T-helper 17 cell (primary cell): ENCODE measurements at regions not wholly inside any gene's neighbourhood (a gene's known extent, or its start where the extent isn't known, plus 50 kb on each side); places are given as distances from the start of the nearest gene placed in this dataset.

ENCODE experiments used
- ATAC-seq: fragments of 150-1000 bp; cut with Tn5 transposase; 2 replicates; pipeline ENCODE4 v1.10.0; 2021; ENCODE audit warnings: mild to moderate bottlenecking, moderate library complexity
- DNase-seq, 3 donors: peaks; one replicate each; pipeline versions ENCODE4 v3.0.0 to v3.0.0-alpha.2; 2020 to 2021
- H3K9me3 ChIP-seq: one replicate; pipeline ENCODE4 v1.7.0; 2013; ENCODE audit warnings: low read length, mild to moderate bottlenecking; ENCODE audit not compliant: control insufficient read depth, poor library complexity, severe bottlenecking
- H3K27ac Mint-ChIP-seq: one replicate; pipeline ENCODE4 v1.8.0; 2022; ENCODE audit warnings: mild to moderate bottlenecking, moderate library complexity, mixed read lengths
- H3K27me3 Mint-ChIP-seq: one replicate; pipeline ENCODE4 v1.8.0; 2022; ENCODE audit warnings: mixed read lengths
- H3K36me3 Mint-ChIP-seq: one replicate; pipeline ENCODE4 v1.8.0; 2022; ENCODE audit warnings: low read depth, mixed read lengths
- H3K4me1 Mint-ChIP-seq: one replicate; pipeline ENCODE4 v1.8.0; 2022; ENCODE audit warnings: mild to moderate bottlenecking, mixed read lengths
- H3K4me3 Mint-ChIP-seq: one replicate; pipeline ENCODE4 v1.8.0; 2022; ENCODE audit warnings: mild to moderate bottlenecking, moderate library complexity, mixed read lengths

- no peak for ATAC-seq
- Mint-ChIP-seq H3K27me3 (no peaks in the 10 kb centered on the region), H3K4me1 (no peaks in the 10 kb centered on the region), H3K27ac (no peak overlapping the region), H3K36me3 (no peaks in the 10 kb centered on the region), H3K4me3 (no peak overlapping the region)
- no peaks in the 10 kb centered on the region for H3K9me3 ChIP-seq
- DNase-seq, result no peak
Measured at GRCh38 chr18:71673498-71673897, 870.6 kb downstream of the CBLN2 start.

GRCh38 chr18:71666481-71666880, 877.7 kb downstream of the CBLN2 start:
- Mint-ChIP-seq H3K4me3 (no peak overlapping the region), H3K36me3 (no peaks in the 10 kb centered on the region), H3K27ac (no peak overlapping the region), H3K27me3 (no peaks in the 10 kb centered on the region), H3K4me1 (no peaks in the 10 kb centered on the region)
- ATAC-seq (no peak), DNase-seq (no peak)
- no peaks in the 10 kb centered on the region for H3K9me3 ChIP-seq

- Mint-ChIP-seq H3K36me3 (no peaks in the 10 kb centered on the region), H3K4me1 (no peaks in the 10 kb centered on the region), H3K27me3 (no peaks in the 10 kb centered on the region), H3K27ac (no peak overlapping the region), H3K4me3 (no peak overlapping the region)
- no peak for ATAC-seq
- no peak for DNase-seq
- no peaks in the 10 kb centered on the region for H3K9me3 ChIP-seq
Measured at GRCh38 chr18:71665131-71665530, 879.0 kb downstream of the CBLN2 start.

DNA sequence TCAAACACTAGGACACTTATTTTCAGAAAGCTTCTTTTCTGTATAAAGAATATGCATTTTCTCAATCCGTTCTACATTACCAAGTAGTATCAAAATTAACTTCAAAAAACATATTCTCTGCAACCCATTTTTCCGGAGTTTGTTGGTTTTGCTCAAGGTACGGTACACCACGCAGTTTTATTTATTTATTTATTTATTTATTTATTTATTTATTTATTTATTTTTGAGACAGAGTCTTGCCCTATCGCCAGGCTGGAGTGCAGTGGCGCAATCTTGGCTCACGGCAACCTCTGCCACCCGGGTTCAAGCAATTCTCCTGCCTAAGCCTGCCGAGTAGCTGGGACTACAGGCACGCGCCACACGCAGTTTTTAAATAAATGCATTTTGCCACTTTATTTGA, 900.3 kb downstream of the CBLN2 start:
- Mint-ChIP-seq H3K4me1 (no peaks in the 10 kb centered on the region), H3K27ac (no peak overlapping the region), H3K27me3 (no peaks in the 10 kb centered on the region), H3K36me3 (no peaks in the 10 kb centered on the region), H3K4me3 (no peak overlapping the region)
- H3K9me3 ChIP-seq, result no peaks in the 10 kb centered on the region
- DNase-seq (no peak), ATAC-seq (no peak)

- no peaks in the 10 kb centered on the region for H3K9me3 ChIP-seq
- no peaks in the 10 kb centered on the region for H3K27me3 Mint-ChIP-seq
- no peaks in the 10 kb centered on the region for H3K4me1 Mint-ChIP-seq
- H3K27ac Mint-ChIP-seq, result no peak overlapping the region
- DNase-seq (no peak), ATAC-seq (no peak)
- no peak overlapping the region for H3K4me3 Mint-ChIP-seq
- no peaks in the 10 kb centered on the region for H3K36me3 Mint-ChIP-seq
Measured at GRCh38 chr18:71630696-71631095, 913.4 kb downstream of the CBLN2 start.

GRCh38 chr18:71625556-71626090, 918.5 kb downstream of the CBLN2 start:
- H3K36me3 Mint-ChIP-seq, result no peaks in the 10 kb centered on the region

DNA sequence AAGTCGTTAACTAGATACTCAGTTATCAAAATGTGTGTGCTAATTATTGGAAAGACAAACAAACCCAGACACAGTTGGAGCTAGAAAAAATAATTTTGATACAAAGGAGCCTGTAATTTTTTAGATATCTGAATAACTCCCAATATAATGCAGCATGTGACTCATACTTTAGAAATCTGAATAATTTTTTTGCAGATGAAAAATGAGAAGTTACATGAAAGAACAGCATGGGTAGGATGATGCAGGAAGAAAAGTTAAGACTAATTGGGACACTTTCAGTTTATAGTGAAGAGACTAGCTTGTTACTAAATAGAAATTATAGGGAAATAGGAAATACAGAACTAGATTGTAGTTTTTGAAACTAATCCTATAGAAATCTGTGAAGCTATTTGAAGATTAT, 945.8 kb downstream of the CBLN2 start:
- no peak overlapping the region for H3K27ac Mint-ChIP-seq
- no peaks in the 10 kb centered on the region for H3K9me3 ChIP-seq
- no peaks in the 10 kb centered on the region for H3K36me3 Mint-ChIP-seq
- no peak overlapping the region for H3K4me3 Mint-ChIP-seq
- H3K4me1 Mint-ChIP-seq, result no peaks in the 10 kb centered on the region
- H3K27me3 Mint-ChIP-seq, result no peaks in the 10 kb centered on the region
- DNase-seq, result no peak
- no peak for ATAC-seq

More at GRCh38 chr18:71625556-71626090, 918.5 kb downstream of the CBLN2 start:
- H3K9me3 ChIP-seq, result no peaks in the 10 kb centered on the region
- Mint-ChIP-seq H3K4me1 (no peaks in the 10 kb centered on the region), H3K27ac (no peak overlapping the region), H3K27me3 (no peaks in the 10 kb centered on the region), H3K4me3 (no peak overlapping the region)
- DNase-seq (no peak), ATAC-seq (no peak)

- H3K27me3 Mint-ChIP-seq, result no peaks in the 10 kb centered on the region
- no peak overlapping the region for H3K27ac Mint-ChIP-seq
- H3K36me3 Mint-ChIP-seq, result no peaks in the 10 kb centered on the region
- DNase-seq (no peak), ATAC-seq (no peak)
- H3K4me1 Mint-ChIP-seq, result no peaks in the 10 kb centered on the region
- H3K4me3 Mint-ChIP-seq, result no peak overlapping the region
- no peaks in the 10 kb centered on the region for H3K9me3 ChIP-seq
Measured at GRCh38 chr18:71597219-71597618, 946.9 kb downstream of the CBLN2 start.

DNA sequence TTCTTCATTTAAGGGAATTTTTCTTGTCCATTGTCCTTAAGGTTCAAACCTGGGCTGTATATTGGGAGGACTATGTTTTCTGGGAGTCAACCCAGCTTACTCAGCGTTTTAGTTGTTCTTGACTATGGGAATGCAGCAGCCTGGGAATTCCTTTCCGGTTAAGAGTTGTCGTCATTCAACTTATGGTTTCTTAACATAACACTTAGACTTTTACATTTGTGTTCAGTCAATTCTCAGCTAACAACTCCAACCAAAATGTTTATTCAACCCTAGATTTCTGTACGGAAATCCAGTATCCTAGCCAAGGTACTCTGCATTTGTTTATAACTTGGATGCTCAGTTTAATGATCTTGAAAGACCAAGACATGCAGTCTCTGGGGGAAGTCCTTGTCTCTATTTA, 960.9 kb downstream of the CBLN2 start:
- DNase-seq (no peak), ATAC-seq (no peak)
- no peak overlapping the region for H3K27ac Mint-ChIP-seq
- no peaks in the 10 kb centered on the region for H3K9me3 ChIP-seq
- H3K36me3 Mint-ChIP-seq, result no peaks in the 10 kb centered on the region
- no peaks in the 10 kb centered on the region for H3K4me1 Mint-ChIP-seq
- no peak overlapping the region for H3K4me3 Mint-ChIP-seq
- no peaks in the 10 kb centered on the region for H3K27me3 Mint-ChIP-seq

- H3K4me3 Mint-ChIP-seq, result no peak overlapping the region
- H3K36me3 Mint-ChIP-seq, result no peaks in the 10 kb centered on the region
- no peak for DNase-seq
- no peaks in the 10 kb centered on the region for H3K9me3 ChIP-seq
- no peak overlapping the region for H3K27ac Mint-ChIP-seq
- H3K27me3 Mint-ChIP-seq, result no peaks in the 10 kb centered on the region
- H3K4me1 Mint-ChIP-seq, result no peaks in the 10 kb centered on the region
- no peak for ATAC-seq
Measured at GRCh38 chr18:71554686-71555085, 989.5 kb downstream of the CBLN2 start.

- no peak overlapping the region for H3K27ac Mint-ChIP-seq
- H3K4me3 Mint-ChIP-seq, result no peak overlapping the region
- no peaks in the 10 kb centered on the region for H3K9me3 ChIP-seq
- H3K27me3 Mint-ChIP-seq, result no peaks in the 10 kb centered on the region
- ATAC-seq (no peak), DNase-seq (no peak)
- no peaks in the 10 kb centered on the region for H3K36me3 Mint-ChIP-seq
- no peaks in the 10 kb centered on the region for H3K4me1 Mint-ChIP-seq
Measured at GRCh38 chr18:71541643-71542042, 1002.5 kb downstream of the CBLN2 start.

DNA sequence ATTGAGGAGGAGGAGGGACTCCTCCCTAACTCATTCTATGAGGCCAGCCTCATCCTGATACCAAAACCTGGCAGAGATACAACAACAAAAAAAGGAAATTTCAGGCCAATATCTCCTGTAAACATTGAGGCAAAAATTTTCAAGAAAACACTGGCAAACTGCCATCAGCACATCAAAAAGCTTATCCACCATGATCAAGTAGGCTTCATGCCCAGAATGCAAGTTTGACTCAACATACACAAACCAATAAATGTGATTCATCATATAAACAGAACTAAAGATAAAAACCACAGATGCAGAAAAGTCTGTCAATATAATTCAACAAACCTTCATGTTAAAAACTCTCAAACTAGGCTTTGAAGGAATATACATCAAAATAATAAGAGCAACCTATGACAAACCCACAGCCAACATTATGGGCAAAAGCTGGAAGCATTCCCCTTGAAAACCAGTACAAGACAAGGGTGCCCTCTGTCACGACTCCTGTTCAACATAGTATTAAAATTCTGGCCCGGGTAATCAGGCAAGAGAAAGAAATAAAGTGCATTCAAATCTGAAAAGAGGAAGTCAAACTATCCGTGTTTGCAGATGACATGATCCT, 1014.3 kb downstream of the CBLN2 start:
- ATAC-seq (no peak), DNase-seq (no peak)
- H3K9me3 ChIP-seq, result no peaks in the 10 kb centered on the region
- H3K27me3 Mint-ChIP-seq, result no peaks in the 10 kb centered on the region
- H3K36me3 Mint-ChIP-seq, result no peaks in the 10 kb centered on the region
- H3K27ac Mint-ChIP-seq, result no peak overlapping the region
- H3K4me3 Mint-ChIP-seq, result no peak overlapping the region
- H3K4me1 Mint-ChIP-seq, result no peaks in the 10 kb centered on the region

DNA sequence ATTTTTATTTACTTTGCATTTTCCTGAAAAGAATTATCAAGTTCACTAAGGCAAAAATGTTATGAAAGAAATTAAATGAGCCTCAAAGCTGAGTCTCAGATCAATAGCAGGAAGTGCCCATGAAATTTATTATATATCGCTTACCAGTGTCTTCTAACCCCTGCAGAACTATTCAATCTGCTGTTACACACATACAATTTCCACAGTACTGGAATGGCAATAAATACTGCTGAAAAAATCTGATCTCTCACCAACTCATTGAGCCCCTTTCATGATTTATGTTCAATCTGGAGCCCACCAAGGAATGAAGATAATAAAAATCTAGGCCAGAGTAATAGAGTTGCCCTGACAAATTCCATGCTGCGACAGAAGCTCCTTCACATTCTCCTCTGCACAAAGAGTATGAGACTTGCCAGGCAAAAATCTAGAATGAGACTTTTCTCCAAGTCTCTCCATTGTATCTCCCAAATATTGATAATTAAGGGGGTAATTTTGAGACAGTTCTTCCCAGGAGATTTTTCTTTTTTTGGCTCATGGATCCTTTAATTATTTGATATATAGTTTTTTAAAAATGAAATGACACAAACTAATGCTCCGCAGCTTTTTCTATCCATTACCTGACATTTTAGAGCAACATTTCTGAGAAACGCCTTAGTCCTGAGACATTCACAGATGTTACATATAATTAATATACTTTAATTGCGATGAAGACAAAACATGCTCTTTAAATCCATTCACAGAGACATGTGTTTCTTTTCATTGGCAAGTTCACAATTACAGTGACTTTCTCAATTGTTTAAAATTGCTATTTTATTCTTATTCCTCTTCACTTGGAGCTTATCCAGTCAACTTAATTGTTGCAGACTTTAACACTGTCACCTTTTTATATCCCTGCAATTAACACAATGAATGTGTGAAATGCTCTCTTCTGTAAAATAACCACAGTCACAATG, 1020.4 kb downstream of the CBLN2 start:
- Mint-ChIP-seq H3K27ac (no peak overlapping the region), H3K4me3 (no peak overlapping the region), H3K36me3 (no peaks in the 10 kb centered on the region), H3K4me1 (no peaks in the 10 kb centered on the region), H3K27me3 (no peaks in the 10 kb centered on the region)
- H3K9me3 ChIP-seq, result no peaks in the 10 kb centered on the region
- DNase-seq (no peak), ATAC-seq (no peak)
